WTC11 (cell line): ENCODE measurements at regions not wholly inside any gene's neighbourhood (a gene's known extent, or its start where the extent isn't known, plus 50 kb on each side); places are given as distances from the start of the nearest gene placed in this dataset.

Experiments used
- ATAC-seq: fragments of 200-7000 bp; cut with Tn5 transposase; 2 replicates; pipeline ENCODE4 v1.10.0; 2021; ENCODE audit warnings: mild to moderate bottlenecking, moderate library complexity
- CTCF ChIA-PET: fragments of 300-600 bp; sonication (Branson Sonifier 250); formaldehyde crosslinking; loops from one replicate; lab custom pipeline; 2021; ENCODE audit warnings: antibody characterized with exemption; lab: Charles Lee
- POLR2A ChIA-PET: fragments of 350-600 bp; sonication (Branson Sonifier 250); formaldehyde crosslinking; loops from one replicate; lab custom pipeline; 2021; ENCODE audit warnings: antibody characterized with exemption; lab: Charles Lee
- DNase-seq: peaks from one replicate; pipeline ENCODE4 v3.0.0; 2021; ENCODE audit warnings: low spot score
- H3K27ac Mint-ChIP-seq: 2 replicates; pipeline ENCODE4 v1.8.0; 2021; ENCODE audit warnings: mixed read lengths
- H3K27me3 Mint-ChIP-seq: 2 replicates; pipeline ENCODE4 v1.8.0; 2021; ENCODE audit warnings: low read depth, mild to moderate bottlenecking, moderate library complexity, mixed read lengths
- H3K36me3 Mint-ChIP-seq: 2 replicates; pipeline ENCODE4 v1.8.0; 2021; ENCODE audit warnings: mixed read lengths
- H3K4me1 Mint-ChIP-seq: 2 replicates; pipeline ENCODE4 v1.8.0; 2022; ENCODE audit warnings: mixed read lengths
- H3K4me3 Mint-ChIP-seq: 2 replicates; pipeline ENCODE4 v1.8.0; 2021; ENCODE audit warnings: mild to moderate bottlenecking, moderate library complexity, mixed read lengths
- H3K9me3 Mint-ChIP-seq: 2 replicates; pipeline ENCODE4 v1.8.0; 2021; ENCODE audit warnings: mixed read lengths
- ATF2 ChIP-seq: sonication (generic); formaldehyde crosslinking; IDR thresholded peaks from 2 replicates; pipeline ENCODE4 v1.8.1; 2022; ENCODE audit warnings: low read depth, missing genetic modification reagents, borderline replicate concordance
- CBFB ChIP-seq: sonication (generic); formaldehyde crosslinking; IDR thresholded peaks from 2 replicates; pipeline ENCODE4 v1.8.1; 2022; ENCODE audit warnings: mild to moderate bottlenecking, low read depth, missing genetic modification reagents
- FOXJ3 ChIP-seq: sonication (generic); formaldehyde crosslinking; IDR thresholded peaks from 2 replicates; pipeline ENCODE4 v1.9.0; 2021; ENCODE audit warnings: missing genetic modification reagents, mild to moderate bottlenecking, borderline replicate concordance
- FOXP4 ChIP-seq: sonication (generic); formaldehyde crosslinking; IDR thresholded peaks from 2 replicates; pipeline ENCODE4 v1.8.0; 2022; ENCODE audit warnings: mild to moderate bottlenecking, missing genetic modification reagents
- GABPB1 ChIP-seq: sonication (generic); formaldehyde crosslinking; IDR thresholded peaks from 2 replicates; pipeline ENCODE4 v1.8.1; 2023; ENCODE audit warnings: mild to moderate bottlenecking, missing genetic modification reagents
- HMGXB4 ChIP-seq: sonication (generic); formaldehyde crosslinking; IDR thresholded peaks from 2 replicates; pipeline ENCODE4 v1.8.1; 2023; ENCODE audit warnings: mild to moderate bottlenecking, moderate library complexity, missing genetic modification reagents
- IRF2 ChIP-seq: sonication (generic); formaldehyde crosslinking; IDR thresholded peaks from 2 replicates; pipeline ENCODE4 v1.8.0; 2022; ENCODE audit warnings: low read depth, missing genetic modification reagents, borderline replicate concordance
- MAX ChIP-seq: sonication (generic); formaldehyde crosslinking; IDR thresholded peaks from 2 replicates; pipeline ENCODE4 v1.8.0; 2022; ENCODE audit warnings: mild to moderate bottlenecking, missing genetic modification reagents
- NFE2L1 ChIP-seq: sonication (generic); formaldehyde crosslinking; IDR thresholded peaks from 2 replicates; pipeline ENCODE4 v1.8.1; 2023; ENCODE audit warnings: missing genetic modification reagents
- NR2C2 ChIP-seq: sonication (generic); formaldehyde crosslinking; IDR thresholded peaks from 2 replicates; pipeline ENCODE4 v1.8.0; 2022; ENCODE audit warnings: mild to moderate bottlenecking, missing genetic modification reagents
- RELA ChIP-seq: sonication (generic); formaldehyde crosslinking; IDR thresholded peaks from 2 replicates; pipeline ENCODE4 v1.8.1; 2022; ENCODE audit warnings: missing genetic modification reagents, mild to moderate bottlenecking, borderline replicate concordance
- RORB ChIP-seq: fragments of 250-450 bp; sonication (Bioruptor Pico); IDR thresholded peaks from 2 replicates; pipeline ENCODE4 v1.9.0; 2021; ENCODE audit warnings: mild to moderate bottlenecking
- TCF7 ChIP-seq: sonication (generic); formaldehyde crosslinking; IDR thresholded peaks from 2 replicates; pipeline ENCODE4 v1.8.0; 2022; ENCODE audit warnings: mild to moderate bottlenecking, low read depth, missing genetic modification reagents, moderate library complexity
- ZBTB21 ChIP-seq: sonication (generic); formaldehyde crosslinking; IDR thresholded peaks from 2 replicates; pipeline ENCODE4 v1.8.1; 2023; ENCODE audit warnings: mild to moderate bottlenecking, missing genetic modification reagents, borderline replicate concordance
- ZMAT4 ChIP-seq: fragments of 250-450 bp; sonication (Bioruptor Pico); IDR thresholded peaks from 2 replicates; pipeline ENCODE4 v1.9.0; 2021; ENCODE audit warnings: mild to moderate bottlenecking
- ZNF317 ChIP-seq: sonication (generic); formaldehyde crosslinking; IDR thresholded peaks from 2 replicates; pipeline ENCODE4 v1.8.1; 2023; ENCODE audit warnings: low read depth, mild to moderate bottlenecking, moderate library complexity, missing genetic modification reagents, borderline replicate concordance
- TF ChIP-seq, protein P1 (sequence below): sonication (generic); formaldehyde crosslinking; IDR thresholded peaks from 2 replicates; pipeline ENCODE4 v1.8.1; 2022; ENCODE audit warnings: mild to moderate bottlenecking, missing genetic modification reagents, moderate library complexity, borderline replicate concordance
- TF ChIP-seq, protein P2 (sequence below): sonication (generic); formaldehyde crosslinking; IDR thresholded peaks from 2 replicates; pipeline ENCODE4 v1.8.1; 2022; ENCODE audit warnings: low read depth, mild to moderate bottlenecking, moderate library complexity, missing genetic modification reagents, borderline replicate concordance
- TF ChIP-seq, protein P3 (sequence below): sonication (generic); formaldehyde crosslinking; IDR thresholded peaks from 2 replicates; pipeline ENCODE4 v1.8.1; 2023; ENCODE audit warnings: mild to moderate bottlenecking, missing genetic modification reagents

- no peak for ATAC-seq
- peaks cover 8% of the 10 kb centered on the region for H3K36me3 Mint-ChIP-seq
- CTCF ChIA-PET = no interaction called here
- peaks cover 12% of the 10 kb centered on the region for H3K9me3 Mint-ChIP-seq
- POLR2A ChIA-PET = no interaction called here
- TF ChIP-seq HMGXB4 = no peak
- TF ChIP-seq IRF2 (CRISPR knock-in tag) = no peak
- TF ChIP-seq FOXP4 (CRISPR knock-in tag) = no peak
- TF ChIP-seq RELA (CRISPR knock-in tag) = no peak
- no peak for TF ChIP-seq GABPB1
- no peak for TF ChIP-seq ATF2
- TF ChIP-seq ZMAT4 = no peak
- TF ChIP-seq CBFB (CRISPR knock-in tag) = no peak
- TF ChIP-seq RORB (CRISPR knock-in tag) = no peak
- TF ChIP-seq FOXJ3 = no peak
- no peak for TF ChIP-seq MAX (CRISPR knock-in tag)
- no peak for TF ChIP-seq ZNF317 (CRISPR knock-in tag)
- TF ChIP-seq, protein P1, sequence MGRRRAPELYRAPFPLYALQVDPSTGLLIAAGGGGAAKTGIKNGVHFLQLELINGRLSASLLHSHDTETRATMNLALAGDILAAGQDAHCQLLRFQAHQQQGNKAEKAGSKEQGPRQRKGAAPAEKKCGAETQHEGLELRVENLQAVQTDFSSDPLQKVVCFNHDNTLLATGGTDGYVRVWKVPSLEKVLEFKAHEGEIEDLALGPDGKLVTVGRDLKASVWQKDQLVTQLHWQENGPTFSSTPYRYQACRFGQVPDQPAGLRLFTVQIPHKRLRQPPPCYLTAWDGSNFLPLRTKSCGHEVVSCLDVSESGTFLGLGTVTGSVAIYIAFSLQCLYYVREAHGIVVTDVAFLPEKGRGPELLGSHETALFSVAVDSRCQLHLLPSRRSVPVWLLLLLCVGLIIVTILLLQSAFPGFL = no peak
- TF ChIP-seq, protein P2, sequence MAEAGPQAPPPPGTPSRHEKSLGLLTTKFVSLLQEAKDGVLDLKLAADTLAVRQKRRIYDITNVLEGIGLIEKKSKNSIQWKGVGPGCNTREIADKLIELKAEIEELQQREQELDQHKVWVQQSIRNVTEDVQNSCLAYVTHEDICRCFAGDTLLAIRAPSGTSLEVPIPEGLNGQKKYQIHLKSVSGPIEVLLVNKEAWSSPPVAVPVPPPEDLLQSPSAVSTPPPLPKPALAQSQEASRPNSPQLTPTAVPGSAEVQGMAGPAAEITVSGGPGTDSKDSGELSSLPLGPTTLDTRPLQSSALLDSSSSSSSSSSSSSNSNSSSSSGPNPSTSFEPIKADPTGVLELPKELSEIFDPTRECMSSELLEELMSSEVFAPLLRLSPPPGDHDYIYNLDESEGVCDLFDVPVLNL (CRISPR knock-in tag) = no peak
- TF ChIP-seq, protein P3, sequence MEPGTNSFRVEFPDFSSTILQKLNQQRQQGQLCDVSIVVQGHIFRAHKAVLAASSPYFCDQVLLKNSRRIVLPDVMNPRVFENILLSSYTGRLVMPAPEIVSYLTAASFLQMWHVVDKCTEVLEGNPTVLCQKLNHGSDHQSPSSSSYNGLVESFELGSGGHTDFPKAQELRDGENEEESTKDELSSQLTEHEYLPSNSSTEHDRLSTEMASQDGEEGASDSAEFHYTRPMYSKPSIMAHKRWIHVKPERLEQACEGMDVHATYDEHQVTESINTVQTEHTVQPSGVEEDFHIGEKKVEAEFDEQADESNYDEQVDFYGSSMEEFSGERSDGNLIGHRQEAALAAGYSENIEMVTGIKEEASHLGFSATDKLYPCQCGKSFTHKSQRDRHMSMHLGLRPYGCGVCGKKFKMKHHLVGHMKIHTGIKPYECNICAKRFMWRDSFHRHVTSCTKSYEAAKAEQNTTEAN (CRISPR knock-in tag) = no peak
- no peak for TF ChIP-seq NR2C2 (CRISPR knock-in tag)
- no peak for TF ChIP-seq NFE2L1 (CRISPR knock-in tag)
- no peak for TF ChIP-seq ZBTB21 (CRISPR knock-in tag)
- no peak for TF ChIP-seq TCF7
- no peak for DNase-seq
- peaks cover 34% of the 10 kb centered on the region for H3K4me1 Mint-ChIP-seq
- H3K27me3 Mint-ChIP-seq = no peaks in the 10 kb centered on the region
- H3K4me3 Mint-ChIP-seq = no peak overlapping the region
- H3K27ac Mint-ChIP-seq = no peak overlapping the region
Observed at GRCh38 chr18:41524674-41525470, 430.2 kb upstream of the PIK3C3 start.
